ENCODE measurements at regions not wholly inside any gene's neighbourhood (a gene's known extent, or its start where the extent isn't known, plus 50 kb on each side); places are given as distances from the start of the nearest gene placed in this dataset.

DNA sequence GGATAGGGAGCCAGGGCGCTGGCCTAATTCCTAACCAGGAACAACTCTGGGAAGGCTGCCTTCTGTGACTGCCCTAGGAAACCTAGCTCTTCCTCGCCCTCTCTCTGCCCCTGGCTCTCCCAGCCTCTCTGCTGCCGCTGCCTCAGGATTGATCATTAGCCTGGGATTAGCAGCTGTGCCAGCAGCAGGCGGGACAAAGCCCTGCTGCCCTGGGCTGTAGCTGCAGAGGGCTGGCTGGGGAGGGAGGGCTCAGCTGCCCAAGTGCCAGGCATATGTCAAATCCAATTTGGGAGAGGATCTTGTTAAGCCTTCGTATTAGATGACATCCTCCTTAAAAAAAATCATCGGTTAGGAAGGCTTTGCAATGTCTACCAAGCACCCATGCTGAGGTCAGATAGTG lies 144.8 kb upstream of the CCL2 start:
- H3K4me2 ChIP-seq (ENCODE audit: extremely low read depth, insufficient read depth, low read length) = no peak overlapping the region

GRCh38 chr17:34113089-34113488 lies 142.0 kb upstream of the CCL2 start:
- Histone ChIP-seq H3K27me3 (ENCODE audit: control insufficient read depth, insufficient read depth, low read length) (no peaks in the 10 kb centered on the region), H3K4me3 (replicated peaks in 1 of 4; ENCODE audit: control extremely low read depth in 1 of 4, insufficient read depth in 1 of 4, low read depth in 3 of 4, low read length in 4 of 4) (no peak overlapping the region), H4K20me1 (ENCODE audit: control insufficient read depth, extremely low read depth, insufficient read depth, low read length) (no peaks in the 10 kb centered on the region), H3K4me1 (ENCODE audit: control insufficient read depth, extremely low read depth, insufficient read depth, low read length) (no peaks in the 10 kb centered on the region), H3K27ac (ENCODE audit: insufficient read depth, low read length) (no peak overlapping the region), H3K9ac (ENCODE audit: insufficient read depth, low read length) (no peak overlapping the region), H2AFZ (ENCODE audit: low read length) (no peak overlapping the region), H3K9me3 (ENCODE audit: control insufficient read depth, insufficient read depth, low read depth, low read length) (no peaks in the 10 kb centered on the region), H3K79me2 (ENCODE audit: control insufficient read depth, insufficient read depth, low read length) (no peaks in the 10 kb centered on the region), H3K36me3 (ENCODE audit: control insufficient read depth, insufficient read depth, low read length) (no peaks in the 10 kb centered on the region), H3K4me2 (ENCODE audit: extremely low read depth, insufficient read depth, low read length) (no peak overlapping the region)
- DNase-seq (ENCODE audit: low read depth in 2 of 2) = no peak
- TF ChIP-seq EZH2 (IDR thresholded peaks at IDR 0.05; ENCODE audit: low read length, missing control alignments) (no peak), CTCF (conservative IDR thresholded peaks at IDR 0.05 in 1 of 2, IDR thresholded peaks at IDR 0.05 in 1 of 2; ENCODE audit: low read depth in 1 of 2, low read length in 2 of 2) (no peak)

More for the DNA sequence above, 144.8 kb upstream of the CCL2 start:
- TF ChIP-seq EZH2 (IDR thresholded peaks at IDR 0.05; ENCODE audit: low read length, missing control alignments) (no peak), CTCF (conservative IDR thresholded peaks at IDR 0.05 in 1 of 2, IDR thresholded peaks at IDR 0.05 in 1 of 2; ENCODE audit: low read depth in 1 of 2, low read length in 2 of 2) (no peak)
- Histone ChIP-seq H4K20me1 (ENCODE audit: control insufficient read depth, extremely low read depth, insufficient read depth, low read length) (no peaks in the 10 kb centered on the region), H3K4me3 (replicated peaks in 1 of 4; ENCODE audit: control extremely low read depth in 1 of 4, insufficient read depth in 1 of 4, low read depth in 3 of 4, low read length in 4 of 4) (no peak overlapping the region), H3K36me3 (ENCODE audit: control insufficient read depth, insufficient read depth, low read length) (no peaks in the 10 kb centered on the region), H3K9ac (ENCODE audit: insufficient read depth, low read length) (no peak overlapping the region), H3K79me2 (ENCODE audit: control insufficient read depth, insufficient read depth, low read length) (no peaks in the 10 kb centered on the region), H3K4me1 (ENCODE audit: control insufficient read depth, extremely low read depth, insufficient read depth, low read length) (no peaks in the 10 kb centered on the region), H2AFZ (ENCODE audit: low read length) (no peak overlapping the region), H3K27ac (ENCODE audit: insufficient read depth, low read length) (no peak overlapping the region), H3K27me3 (ENCODE audit: control insufficient read depth, insufficient read depth, low read length) (no peaks in the 10 kb centered on the region), H3K9me3 (ENCODE audit: control insufficient read depth, insufficient read depth, low read depth, low read length) (no peaks in the 10 kb centered on the region)
- DNase-seq (ENCODE audit: low read depth in 2 of 2) = no peak

- H4K20me1 ChIP-seq (ENCODE audit: control insufficient read depth, extremely low read depth, insufficient read depth, low read length) = no peaks in the 10 kb centered on the region
- DNase-seq (ENCODE audit: low read depth in 2 of 2) = no peak
- H3K27me3 ChIP-seq (ENCODE audit: control insufficient read depth, insufficient read depth, low read length) = no peaks in the 10 kb centered on the region
- no peak overlapping the region for H3K4me2 ChIP-seq (ENCODE audit: extremely low read depth, insufficient read depth, low read length)
- no peak for TF ChIP-seq CTCF (conservative IDR thresholded peaks at IDR 0.05 in 1 of 2, IDR thresholded peaks at IDR 0.05 in 1 of 2; ENCODE audit: low read depth in 1 of 2, low read length in 2 of 2)
- TF ChIP-seq EZH2 (IDR thresholded peaks at IDR 0.05; ENCODE audit: low read length, missing control alignments) = no peak
- H3K79me2 ChIP-seq (ENCODE audit: control insufficient read depth, insufficient read depth, low read length) = no peaks in the 10 kb centered on the region
- H3K9me3 ChIP-seq (ENCODE audit: control insufficient read depth, insufficient read depth, low read depth, low read length) = no peaks in the 10 kb centered on the region
- no peak overlapping the region for H3K4me3 ChIP-seq (replicated peaks in 1 of 4; ENCODE audit: control extremely low read depth in 1 of 4, insufficient read depth in 1 of 4, low read depth in 3 of 4, low read length in 4 of 4)
- H2AFZ ChIP-seq (ENCODE audit: low read length) = no peak overlapping the region
- H3K27ac ChIP-seq (ENCODE audit: insufficient read depth, low read length) = no peak overlapping the region
- H3K4me1 ChIP-seq (ENCODE audit: control insufficient read depth, extremely low read depth, insufficient read depth, low read length) = no peaks in the 10 kb centered on the region
- H3K36me3 ChIP-seq (ENCODE audit: control insufficient read depth, insufficient read depth, low read length) = no peaks in the 10 kb centered on the region
- H3K9ac ChIP-seq (ENCODE audit: insufficient read depth, low read length) = no peak overlapping the region
Measured at GRCh38 chr17:34114174-34114573, 140.9 kb upstream of the CCL2 start.

Data from fibroblast of lung (primary cell).